DMS53 (cell line): ENCODE measurements at regions not wholly inside any gene's neighbourhood (a gene's known extent, or its start where the extent isn't known, plus 50 kb on each side); places are given as distances from the start of the nearest gene placed in this dataset.
"Not testable (repeated sequence)": the region's sequence is repeated elsewhere in the genome, so short reads cannot be mapped to it uniquely, and the experiment has no call there.

Experiments used
- DNase-seq: peaks from one replicate; lab custom pipeline; 2025; lab: John Stamatoyannopoulos, UW

DNA sequence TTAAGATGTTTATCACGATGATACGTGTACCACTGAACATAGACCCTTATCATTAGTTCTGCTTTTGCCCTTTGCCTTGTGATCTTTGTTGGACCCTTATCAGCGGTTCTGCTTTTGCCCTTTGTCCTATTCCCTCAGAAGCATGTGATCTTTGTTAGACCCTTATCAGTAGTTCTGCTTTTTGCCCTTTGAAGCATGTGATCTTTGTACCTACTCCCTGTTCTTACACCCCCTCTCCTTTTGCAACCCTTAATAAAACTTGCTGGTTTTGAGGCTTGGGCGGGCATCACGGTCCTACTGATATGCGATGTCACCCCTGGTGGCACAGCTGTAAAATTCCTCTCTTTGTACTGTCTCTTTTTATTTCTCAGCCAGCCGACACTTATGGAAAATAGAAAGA is 117.0 kb downstream of the SDHAF3 start:
- not testable (repeated sequence) for DNase-seq

DNA sequence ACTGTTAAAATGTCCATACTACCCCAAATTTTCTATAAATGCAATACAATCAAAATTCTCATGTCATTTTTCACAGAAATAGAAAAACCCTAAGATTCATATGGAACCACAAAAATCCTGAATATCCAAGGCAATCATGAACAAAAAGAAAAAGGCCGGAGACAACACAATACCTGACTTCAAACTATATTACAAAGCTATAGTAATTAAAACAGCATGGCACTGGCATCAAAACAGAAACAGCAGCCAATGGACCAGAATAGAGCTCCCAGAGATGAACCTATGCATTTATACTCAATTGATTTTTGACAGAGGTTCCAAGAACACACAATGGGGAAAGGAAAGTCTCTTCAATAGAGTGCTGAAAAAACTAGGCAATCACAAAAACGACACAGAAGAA is 128.8 kb downstream of the SDHAF3 start:
- DNase-seq: no peak

DNA sequence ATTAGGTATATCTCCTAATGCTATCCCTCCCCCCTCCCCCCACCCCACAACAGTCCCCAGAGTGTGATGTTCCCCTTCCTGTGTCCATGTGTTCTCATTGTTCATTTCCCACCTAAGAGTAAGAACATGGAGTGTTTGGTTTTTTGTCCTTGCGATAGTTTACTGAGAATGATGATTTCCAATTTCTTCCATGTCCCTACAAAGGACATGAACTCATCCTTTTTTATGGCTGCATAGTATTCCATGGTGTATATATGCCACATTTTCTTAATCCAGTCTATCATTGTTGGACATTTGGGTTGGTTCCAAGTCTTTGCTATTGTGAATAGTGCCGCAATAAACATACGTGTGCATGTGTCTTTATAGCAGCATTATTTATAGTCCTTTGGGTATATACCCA is 140.7 kb downstream of the SDHAF3 start:
- not testable (repeated sequence) for DNase-seq

DNA sequence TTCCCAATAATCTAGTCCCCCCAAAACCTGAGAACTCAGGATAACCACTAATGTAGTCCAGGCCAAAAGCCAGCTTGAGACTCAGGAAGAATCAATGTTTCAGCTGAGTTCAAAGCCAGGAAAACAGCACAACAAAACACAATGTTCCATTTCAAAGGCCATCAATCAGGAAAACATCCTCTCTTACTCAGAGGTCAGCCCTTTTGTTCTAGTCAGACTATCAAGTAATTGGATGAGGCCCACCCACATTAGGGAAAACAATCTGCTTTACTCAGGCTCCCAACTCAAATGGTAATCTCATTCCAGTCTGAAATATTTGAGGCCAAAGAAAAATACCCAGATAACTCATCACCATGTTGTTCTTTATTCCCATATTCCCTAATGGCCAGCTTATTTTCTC is 152.2 kb downstream of the SDHAF3 start:
- DNase-seq: no peak

DNA sequence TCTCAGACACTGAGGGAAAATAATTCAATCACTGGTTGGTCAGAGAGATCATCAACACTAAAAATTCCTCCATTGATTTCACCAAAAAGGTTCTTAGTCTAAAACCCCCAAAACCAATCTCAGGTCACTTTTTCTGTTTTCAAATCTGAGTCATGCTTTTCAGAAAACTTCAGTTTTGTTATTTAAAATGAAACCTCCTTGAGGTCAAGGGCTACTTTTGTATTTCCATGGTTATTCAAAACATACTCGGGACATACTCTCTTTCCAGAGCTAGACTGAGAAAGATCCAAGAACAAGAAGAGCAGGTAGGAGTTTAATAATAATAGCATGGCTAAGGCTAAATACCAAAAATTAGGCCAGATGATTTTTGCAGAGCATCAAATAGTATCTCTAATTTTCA is 152.8 kb downstream of the SDHAF3 start:
- no peak for DNase-seq

DNA sequence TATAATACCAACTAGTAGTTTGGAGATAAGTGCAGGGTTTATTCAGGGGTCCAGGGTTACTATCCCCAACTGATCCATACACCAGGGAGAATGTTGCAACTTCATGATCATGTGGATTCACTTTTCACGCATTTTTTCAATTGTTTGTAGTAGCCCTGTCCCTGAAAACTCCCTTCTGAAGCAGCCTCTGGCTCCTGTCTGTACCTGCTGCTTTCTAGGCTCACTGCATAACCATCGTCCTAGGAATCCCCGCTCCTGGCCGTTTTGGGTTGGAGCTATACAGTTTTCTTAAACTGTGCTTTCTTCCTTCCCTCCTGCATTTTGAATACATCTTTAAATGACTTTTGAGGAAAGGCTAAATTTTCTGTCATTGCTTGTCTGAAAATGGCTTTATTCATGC is 154.1 kb downstream of the SDHAF3 start:
- no peak for DNase-seq

DNA sequence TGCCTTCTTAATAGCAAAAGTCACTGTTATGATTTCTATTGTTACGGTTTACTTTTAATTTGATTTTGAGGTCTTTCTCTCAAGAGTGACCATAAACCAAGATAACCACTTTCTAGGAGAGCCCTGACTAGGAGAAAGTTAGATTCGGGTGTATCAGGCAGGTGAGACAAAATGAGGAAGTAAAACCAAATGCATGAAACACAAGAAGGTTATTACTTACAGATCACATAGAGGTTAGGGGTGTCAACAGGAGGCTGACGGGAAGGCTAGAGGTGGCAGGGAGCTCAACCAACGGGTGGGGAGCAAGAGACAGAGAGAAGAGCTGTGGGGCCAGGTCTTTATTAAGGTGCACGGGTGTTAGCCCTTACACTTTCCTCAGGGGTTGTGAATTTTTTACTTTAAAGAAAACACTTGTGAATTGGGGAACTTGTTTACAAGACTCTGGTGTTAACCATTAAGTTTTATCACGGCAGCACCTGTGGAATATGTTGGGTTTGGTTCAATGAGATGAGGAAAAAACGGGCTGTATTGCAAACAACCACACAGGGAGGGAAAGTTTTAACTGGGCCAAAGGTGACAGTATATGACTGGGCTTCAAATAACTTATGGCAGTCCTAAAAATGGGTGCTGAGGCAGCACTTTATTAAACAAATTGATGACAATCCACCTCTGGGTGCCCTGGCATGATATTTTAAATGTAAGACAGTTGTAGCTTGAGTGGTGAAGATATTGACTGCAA is 154.9 kb downstream of the SDHAF3 start:
- DNase-seq: no peak

DNA sequence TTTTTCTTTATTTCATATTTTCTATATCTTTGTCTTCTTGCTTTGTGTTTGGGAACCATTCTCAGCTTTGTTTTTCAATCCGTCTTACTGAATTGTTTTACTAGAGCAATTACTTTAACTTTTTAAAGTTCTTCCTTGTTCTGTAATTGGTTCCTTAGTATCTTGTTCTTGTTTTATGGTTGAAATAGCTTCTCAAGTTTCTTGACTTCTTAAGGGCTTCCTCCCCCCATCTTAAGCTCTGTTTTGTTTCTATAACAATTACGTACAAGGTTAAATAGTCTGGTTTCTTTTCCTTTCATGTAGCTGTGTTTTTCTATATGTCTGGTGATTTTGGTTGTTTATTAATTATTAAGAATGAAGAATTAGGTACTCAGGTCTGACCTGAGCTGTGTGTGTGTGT is 158.0 kb downstream of the SDHAF3 start:
- no peak for DNase-seq

DNA sequence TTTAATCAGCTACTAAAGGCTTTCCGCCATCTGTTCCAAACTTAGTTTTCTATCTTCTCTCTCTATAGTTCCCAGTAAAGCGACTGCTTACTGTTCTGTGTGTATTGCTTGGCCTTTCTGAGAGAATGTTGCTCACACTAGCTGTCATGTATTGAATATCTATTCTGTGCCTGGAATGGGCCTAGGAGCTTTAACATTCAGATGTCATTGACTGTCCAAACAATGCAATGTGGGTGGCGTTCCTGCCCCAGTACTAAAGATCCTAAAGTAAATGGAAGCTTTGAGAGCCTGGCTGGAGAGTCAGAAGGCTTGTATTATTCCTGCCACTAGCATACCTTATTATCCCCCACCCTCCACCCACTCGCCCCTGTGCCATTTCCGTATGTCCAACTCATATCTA is 163.5 kb downstream of the SDHAF3 start:
- DNase-seq: no peak

DNA sequence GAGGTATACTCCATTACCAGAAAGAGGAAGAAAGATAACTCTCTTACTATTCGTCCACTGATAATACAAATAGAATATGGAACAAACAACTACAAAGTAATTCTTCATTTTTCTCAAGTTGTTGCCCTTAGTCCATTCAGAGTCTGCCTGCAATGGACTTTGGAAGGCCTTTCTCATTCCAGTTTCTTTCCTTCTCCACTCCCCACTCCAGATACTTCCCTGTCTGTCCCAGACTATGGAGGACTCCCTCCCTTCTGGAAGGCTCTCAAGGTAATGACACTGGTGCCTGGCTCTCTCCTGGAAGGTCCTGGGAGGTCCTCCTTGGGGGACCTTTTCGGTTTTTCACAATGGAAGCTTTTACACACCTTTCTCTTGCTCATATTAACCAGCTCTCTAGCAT is 167.8 kb downstream of the SDHAF3 start:
- no peak for DNase-seq

DNA sequence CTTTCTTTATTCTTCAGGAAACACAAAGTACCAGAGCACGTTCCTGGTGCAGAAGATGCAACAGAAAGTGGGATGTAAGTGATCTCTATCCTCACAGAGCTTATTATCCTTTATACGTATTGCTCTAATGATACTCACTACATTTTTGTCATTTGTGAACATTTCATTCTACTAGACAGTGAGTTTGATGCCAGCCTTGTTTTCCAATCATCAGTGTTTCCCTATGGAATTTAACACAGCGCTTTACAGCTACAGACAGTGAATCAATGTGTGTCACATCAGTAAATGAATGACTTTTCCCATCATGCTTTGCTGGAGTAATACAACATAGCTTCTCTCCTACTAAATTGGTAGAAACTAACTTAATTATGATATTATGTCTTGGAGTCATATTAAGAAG is 175.5 kb downstream of the SDHAF3 start:
- no peak for DNase-seq

DNA sequence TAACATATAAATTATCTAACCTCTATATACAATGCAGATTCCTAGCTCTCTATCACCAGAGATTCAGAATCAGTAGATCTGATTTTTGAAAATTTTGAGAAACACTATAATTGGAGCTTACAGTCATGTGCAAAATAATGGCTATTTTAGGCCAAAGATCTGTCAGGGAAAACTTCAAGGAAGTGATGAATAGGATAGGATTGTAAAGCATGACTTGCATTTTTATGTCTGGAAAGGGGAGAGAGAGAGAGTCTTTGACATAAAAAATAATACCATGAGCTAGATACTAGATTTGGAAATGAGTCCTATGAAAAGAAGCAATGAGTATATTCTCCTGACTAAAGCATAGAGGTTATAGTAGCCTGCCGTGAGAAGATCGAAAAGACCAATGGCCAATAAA is 181.1 kb downstream of the SDHAF3 start:
- peak; percentile 14 for DNase-seq

DNA sequence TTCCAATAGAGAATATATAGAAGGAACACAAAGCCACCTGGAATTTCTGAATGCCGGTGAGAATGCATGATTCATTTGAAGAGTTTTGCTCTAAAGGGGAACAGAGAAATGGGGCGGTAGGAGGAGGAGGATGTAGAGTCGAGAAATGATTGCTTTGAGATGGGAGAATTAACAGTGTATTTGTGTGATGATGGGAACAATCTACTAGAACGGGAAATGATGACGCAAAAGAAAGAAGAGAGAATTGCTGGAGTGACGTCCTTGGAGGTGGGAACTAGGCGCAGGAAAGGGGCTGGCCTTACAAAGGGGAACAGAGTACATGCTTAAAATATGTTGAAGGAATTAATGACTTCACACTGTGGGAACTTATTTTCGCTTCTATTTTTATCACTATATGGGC is 188.1 kb downstream of the SDHAF3 start:
- DNase-seq: no peak

DNA sequence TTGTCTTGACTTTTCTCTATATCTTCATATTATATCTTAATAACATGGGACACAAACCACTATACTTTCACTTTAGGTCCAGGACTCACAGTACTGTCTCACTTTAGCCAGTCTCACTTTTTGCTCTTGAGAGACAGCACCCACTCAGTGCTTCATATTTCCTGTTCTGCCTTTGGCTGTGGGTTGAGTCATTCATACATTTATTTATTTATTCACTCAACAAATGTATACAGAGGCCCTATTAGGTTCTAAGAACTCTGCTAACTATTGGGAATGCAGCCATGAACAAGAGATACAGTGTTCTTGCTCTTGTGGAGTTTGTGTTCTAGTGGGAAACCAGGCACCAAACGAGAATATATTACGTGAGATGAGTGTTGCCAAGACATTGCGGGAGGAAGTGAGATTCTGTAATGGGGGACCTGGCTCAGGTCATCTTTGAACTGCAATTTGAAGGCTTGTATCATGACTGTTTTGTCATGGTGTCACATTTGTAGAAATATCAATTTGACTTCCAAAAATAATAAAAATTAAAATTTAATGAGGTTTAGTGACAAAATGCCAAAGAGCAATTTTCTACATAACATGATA is 190.1 kb downstream of the SDHAF3 start:
- peak; percentile 85 for DNase-seq

DNA sequence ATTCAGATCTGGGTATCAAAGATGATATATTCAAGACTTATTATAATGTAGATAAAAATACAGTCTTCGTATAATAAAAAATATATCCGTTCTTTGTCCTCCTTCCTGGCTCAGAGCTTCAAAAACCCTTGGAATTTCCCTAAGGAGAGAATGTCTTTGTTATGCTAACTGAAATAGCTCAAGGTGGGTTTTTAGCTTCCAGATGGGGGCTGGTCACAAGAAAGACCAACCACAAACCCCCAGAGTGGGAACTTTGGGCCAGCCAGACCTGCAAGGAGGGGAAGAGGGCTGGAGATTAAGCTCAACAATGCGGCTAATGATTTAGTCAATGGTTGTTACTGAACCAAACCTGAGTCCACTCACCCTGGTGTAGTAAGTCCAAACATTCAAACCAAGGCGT is 196.4 kb downstream of the SDHAF3 start:
- no peak for DNase-seq

DNA sequence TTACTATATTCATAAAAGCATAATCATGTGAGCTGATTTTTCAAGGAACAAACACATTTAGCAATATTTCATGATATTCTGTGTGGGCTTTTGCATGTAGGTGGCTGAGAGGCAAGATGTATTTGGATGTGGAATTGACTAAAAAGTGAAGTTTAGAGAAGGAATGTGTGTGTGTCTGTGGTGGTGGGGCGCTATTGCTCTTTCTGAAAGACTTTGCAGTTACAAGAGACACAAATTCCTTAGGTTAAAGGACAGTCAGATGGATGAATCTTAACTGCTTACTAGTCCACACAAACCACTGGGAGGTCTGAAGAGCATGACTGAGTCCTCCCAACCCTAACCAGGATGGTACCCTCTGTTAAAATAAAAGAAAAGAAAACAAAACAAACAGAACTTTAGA is 200.1 kb downstream of the SDHAF3 start:
- peak; percentile 19 for DNase-seq

DNA sequence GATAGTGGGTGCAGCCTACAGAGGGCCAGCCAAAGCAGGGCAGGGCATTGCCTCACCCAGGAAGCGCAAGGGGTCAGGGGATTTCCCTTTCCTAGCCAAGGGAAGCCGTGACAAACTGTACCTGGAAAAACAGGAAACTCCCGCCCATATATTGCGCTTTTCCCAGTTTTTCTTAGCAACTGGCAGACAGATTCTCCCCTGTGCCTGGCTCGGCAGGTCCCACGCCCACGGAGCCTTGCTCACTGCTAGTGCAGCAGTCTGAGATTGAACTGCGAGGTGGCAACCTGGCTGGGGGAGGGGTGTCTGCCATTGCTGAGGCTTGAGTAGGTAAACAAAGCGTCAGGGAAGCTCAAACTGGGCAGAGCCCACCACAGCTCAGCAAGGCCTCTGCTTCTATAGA is 212.4 kb downstream of the SDHAF3 start:
- not testable (repeated sequence) for DNase-seq

DNA sequence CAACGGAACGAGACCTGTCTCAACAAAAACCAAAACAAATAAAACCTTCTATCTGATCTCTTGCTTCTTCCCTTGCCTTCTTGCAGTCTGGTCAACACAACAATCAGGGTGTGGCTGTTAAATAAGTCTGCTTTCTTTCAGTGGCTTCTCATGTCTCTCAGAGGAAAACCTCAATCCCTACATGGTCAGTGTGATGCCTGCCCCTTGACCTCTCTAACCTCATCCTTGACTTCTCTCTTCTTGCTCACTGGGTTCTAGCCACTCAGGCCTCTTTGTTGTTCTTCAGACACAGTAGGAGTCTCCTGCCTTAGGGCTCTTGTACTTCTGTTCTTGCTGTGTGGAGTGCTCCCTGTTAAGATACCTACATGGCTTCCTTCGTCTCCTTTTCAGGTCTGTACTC is 220.4 kb downstream of the SDHAF3 start:
- DNase-seq: no peak

DNA sequence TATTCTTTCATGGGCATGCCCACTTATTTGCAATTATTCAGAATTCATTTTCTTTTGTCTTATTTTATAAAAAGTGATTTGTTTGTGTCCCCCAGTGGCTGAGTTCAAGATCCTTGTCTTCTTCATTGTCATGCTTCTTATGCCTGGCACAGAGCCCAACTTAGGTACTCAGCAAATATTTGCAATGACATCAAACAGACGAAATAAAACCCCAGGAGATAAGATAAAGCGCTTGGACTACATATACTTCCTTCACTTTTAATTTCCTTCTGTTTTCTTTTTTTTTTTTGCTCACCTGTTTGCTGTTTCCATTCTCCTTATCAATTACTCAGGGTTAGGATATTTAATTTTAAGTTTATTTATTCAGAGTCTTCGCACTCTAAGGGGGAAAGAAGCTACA is 225.0 kb downstream of the SDHAF3 start:
- DNase-seq: peak; percentile 88

DNA sequence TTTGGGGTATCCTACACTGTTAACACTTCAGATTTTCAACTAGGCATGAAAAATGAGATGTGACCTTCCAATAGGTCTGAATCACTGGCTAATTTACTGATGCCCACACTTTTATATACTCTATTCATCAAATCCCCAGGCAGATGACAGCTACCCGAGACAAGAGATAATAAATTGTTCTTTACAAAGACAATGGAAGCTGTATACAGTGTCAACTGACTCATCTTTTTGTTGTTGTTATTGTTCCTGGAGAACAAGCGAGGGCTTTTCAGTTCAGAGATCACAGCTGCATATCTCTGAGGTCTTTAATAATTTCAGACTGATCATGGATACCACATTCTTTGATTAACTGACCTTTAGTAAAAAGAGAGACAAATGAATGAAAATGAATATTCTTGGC is 228.9 kb downstream of the SDHAF3 start:
- DNase-seq: peak; percentile 49

DNA sequence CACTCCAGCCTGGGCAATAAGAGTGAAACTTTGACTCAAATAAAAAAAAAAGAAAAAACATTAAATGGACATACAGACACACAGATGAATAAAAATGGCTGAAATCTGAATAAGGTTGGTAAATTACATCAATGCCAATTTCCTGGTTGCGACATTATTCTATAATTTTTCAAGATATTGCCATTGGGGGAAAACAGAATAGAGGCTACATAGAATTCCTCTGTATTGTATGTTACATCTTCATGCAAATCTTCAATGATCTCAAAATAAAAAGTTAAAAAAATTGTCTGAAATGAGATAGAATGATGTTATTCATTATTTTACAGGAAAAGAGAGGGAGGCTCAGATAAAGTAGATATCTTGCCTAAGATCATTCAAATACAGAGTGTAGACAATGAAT is 234.0 kb downstream of the SDHAF3 start:
- DNase-seq: no peak

DNA sequence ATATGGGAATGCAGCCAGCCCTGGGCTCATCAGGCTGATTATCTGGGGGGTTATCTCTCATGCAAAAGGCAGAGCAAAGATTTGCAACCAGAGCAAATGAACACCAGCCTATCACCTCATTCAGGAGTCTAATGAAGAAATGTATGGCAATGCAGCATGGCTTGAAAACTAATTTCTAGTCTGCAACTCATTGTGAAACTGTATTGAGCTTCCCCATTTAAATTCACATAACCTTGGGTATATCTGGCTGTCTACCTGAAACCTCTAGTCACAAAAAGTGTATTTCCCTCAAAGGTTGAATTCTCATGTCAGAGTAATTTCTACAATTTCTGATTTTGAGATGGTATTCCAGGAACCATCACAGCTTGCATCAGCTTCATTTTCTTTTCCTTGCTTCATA is 240.0 kb downstream of the SDHAF3 start:
- DNase-seq: no peak

DNA sequence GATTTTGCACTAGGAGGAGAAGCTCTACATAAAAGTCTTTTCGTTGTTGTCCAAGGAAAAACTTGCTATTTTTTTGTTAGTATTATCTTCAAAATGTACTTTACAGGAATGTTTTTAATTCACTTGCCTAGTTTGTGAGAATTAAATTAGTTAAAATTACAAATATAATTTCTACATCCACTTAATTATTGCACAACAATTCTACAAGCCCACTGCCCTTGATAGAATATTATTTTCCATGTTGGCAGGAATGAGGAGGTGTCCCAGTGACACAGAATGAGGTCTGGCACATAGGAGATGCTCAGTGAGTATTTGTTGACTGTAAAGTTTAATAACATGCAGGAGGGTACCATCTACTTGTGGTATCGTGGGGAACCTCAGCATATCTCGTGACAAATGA is 255.4 kb downstream of the SDHAF3 start:
- DNase-seq: no peak

DNA sequence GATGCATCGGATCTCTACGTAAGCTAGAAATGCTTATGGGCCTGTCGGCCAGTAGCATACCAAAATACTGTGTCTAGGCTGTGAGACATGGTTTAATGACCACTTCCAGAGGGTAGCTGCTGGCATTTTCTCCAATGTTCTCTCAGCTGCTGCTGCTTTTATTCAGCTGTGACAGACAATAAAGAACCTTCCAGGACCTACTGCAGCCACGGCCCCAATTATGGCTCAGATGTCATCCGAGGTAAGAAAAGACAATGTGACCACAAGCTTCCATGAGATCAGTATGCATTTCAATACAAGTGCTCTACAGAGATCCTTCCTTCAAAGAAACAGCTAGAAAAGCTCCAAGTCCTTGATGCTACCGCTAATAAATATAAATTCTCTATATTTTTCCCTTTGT is 256.2 kb downstream of the SDHAF3 start:
- no peak for DNase-seq
